ENCODE measurements at regions not wholly inside any gene's neighbourhood (a gene's known extent, or its start where the extent isn't known, plus 50 kb on each side); places are given as distances from the start of the nearest gene placed in this dataset.

DNA sequence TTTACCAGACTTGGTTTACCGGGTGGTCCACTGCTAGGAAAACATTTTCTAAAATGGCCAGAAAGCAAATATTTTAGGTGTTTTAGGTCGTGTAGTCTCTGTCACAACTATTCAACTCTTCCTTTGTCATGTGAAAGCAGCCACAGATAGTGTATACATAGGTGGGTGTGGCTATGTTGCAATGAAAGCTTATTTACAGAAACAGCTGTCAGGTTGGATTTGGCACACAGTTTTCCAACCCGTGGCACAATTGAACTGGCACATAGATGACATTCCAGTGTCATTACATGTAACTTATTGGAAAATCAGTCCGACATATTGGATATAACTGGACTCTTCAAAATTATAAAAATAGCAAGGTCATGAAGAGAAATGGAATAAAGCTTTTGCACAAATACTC lies 68.9 kb upstream of the KCNQ5 start:
- no peaks in the 10 kb centered on the region for H3K36me3 ChIP-seq (ENCODE audit: control insufficient read depth in 2 of 3, insufficient read depth in 3 of 3, low read length in 3 of 3)
- H3K9me3 ChIP-seq (ENCODE audit: control insufficient read depth in 2 of 3, insufficient read depth in 1 of 3, low read length in 3 of 3), result no peaks in the 10 kb centered on the region
- intact Hi-C loops (cut with DNase I), result no loop called here
- H3K9ac ChIP-seq (ENCODE audit: low read length in 3 of 3), result no peak overlapping the region
- no peak overlapping the region for H3K27ac ChIP-seq (ENCODE audit: low read depth in 2 of 2, low read length in 2 of 2)
- H3K4me3 ChIP-seq (ENCODE audit: low read length in 3 of 3), result no peak overlapping the region
- DNase-seq (no peak), FAIRE-seq (no peak)
- TF ChIP-seq, protein P1, sequence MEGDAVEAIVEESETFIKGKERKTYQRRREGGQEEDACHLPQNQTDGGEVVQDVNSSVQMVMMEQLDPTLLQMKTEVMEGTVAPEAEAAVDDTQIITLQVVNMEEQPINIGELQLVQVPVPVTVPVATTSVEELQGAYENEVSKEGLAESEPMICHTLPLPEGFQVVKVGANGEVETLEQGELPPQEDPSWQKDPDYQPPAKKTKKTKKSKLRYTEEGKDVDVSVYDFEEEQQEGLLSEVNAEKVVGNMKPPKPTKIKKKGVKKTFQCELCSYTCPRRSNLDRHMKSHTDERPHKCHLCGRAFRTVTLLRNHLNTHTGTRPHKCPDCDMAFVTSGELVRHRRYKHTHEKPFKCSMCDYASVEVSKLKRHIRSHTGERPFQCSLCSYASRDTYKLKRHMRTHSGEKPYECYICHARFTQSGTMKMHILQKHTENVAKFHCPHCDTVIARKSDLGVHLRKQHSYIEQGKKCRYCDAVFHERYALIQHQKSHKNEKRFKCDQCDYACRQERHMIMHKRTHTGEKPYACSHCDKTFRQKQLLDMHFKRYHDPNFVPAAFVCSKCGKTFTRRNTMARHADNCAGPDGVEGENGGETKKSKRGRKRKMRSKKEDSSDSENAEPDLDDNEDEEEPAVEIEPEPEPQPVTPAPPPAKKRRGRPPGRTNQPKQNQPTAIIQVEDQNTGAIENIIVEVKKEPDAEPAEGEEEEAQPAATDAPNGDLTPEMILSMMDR (IDR thresholded peaks at IDR 0.05; ENCODE audit: borderline replicate concordance, extremely low read depth, insufficient read depth), result no peak
- H3K27me3 ChIP-seq (ENCODE audit: control insufficient read depth, insufficient read depth, low read length), result no peaks in the 10 kb centered on the region
- no peaks in the 10 kb centered on the region for H3K4me1 ChIP-seq (ENCODE audit: control insufficient read depth in 2 of 3, insufficient read depth in 2 of 3, low read depth in 1 of 3, low read length in 3 of 3)

DNA sequence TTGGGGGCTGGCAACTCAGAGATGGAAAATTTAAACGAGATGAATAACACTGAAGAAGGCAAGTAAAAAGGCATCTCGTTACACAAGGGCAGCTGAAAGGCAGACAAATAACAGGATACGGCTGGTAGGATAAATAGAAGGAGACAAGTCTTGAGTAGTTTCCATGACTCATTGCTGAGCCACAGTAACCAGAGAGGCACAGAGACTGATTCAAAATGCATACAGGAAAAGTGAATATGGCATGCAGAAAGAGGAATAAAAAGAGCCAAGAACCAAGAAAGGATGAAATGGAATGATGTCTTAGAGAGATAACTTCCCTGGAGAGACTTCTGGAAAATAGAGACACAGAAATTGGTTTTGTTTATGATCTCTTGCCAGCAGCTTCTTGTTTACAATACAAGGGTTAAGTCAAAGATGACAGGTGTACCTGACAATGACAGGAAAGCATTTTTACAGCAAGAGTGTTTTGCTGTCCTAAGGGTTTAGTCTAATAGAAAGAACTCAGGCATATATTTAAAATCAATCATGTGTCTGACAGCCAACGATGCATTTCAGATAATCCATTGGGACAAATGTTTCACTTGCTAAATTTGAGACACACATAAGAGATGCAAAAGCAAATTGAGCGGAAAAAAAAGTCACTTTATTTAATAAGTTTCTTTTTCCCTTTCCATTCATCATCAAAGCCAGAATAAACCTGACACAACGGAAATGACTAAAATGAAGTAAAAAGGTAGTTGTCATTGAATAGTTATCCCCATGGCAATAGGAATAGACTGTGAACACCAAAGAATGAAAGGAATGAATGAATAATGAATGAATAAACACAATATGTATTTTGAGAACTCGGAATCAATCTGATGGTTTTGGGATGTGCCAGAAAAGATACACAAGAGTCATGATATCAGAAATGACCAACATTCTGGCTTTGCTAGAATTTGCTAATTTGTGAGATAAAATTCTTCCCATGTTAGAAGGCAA lies 68.0 kb upstream of the KCNQ5 start:
- H3K27ac ChIP-seq (ENCODE audit: low read depth in 2 of 2, low read length in 2 of 2), result no peak overlapping the region
- no peak overlapping the region for H3K4me3 ChIP-seq (ENCODE audit: low read length in 3 of 3)
- DNase-seq, result no peak
- H3K36me3 ChIP-seq (ENCODE audit: control insufficient read depth in 2 of 3, insufficient read depth in 3 of 3, low read length in 3 of 3), result no peaks in the 10 kb centered on the region
- H3K27me3 ChIP-seq (ENCODE audit: control insufficient read depth, insufficient read depth, low read length), result no peaks in the 10 kb centered on the region
- TF ChIP-seq, protein P1 (IDR thresholded peaks at IDR 0.05; ENCODE audit: borderline replicate concordance, extremely low read depth, insufficient read depth), result no peak
- no peak for FAIRE-seq
- H3K4me1 ChIP-seq (ENCODE audit: control insufficient read depth in 2 of 3, insufficient read depth in 2 of 3, low read depth in 1 of 3, low read length in 3 of 3), result no peaks in the 10 kb centered on the region
- intact Hi-C loops (cut with DNase I), result no loop called here
- H3K9ac ChIP-seq (ENCODE audit: low read length in 3 of 3), result no peak overlapping the region
- H3K9me3 ChIP-seq (ENCODE audit: control insufficient read depth in 2 of 3, insufficient read depth in 1 of 3, low read length in 3 of 3), result no peaks in the 10 kb centered on the region

DNA sequence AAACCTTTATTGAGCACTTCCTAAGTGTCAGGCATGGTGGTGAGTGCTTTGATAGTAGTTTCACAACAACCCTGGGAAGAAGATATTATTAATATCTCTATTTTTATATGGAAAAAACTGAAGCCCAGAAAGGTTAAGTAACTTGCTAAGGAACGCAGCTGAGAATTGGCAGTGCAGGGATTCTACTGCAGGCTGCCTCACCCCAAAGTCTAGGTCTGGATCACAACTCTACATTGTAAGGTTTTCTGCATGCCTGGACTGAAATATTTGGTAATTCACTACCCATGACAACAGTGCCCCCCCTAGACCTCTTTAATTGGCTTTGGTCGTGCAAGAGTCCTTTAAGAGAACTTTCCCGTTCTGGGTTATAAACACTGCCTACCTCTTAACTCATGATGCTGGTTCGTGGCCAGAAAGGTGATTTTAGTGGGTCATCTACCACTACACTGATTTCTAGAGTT lies 67.1 kb upstream of the KCNQ5 start:
- TF ChIP-seq, protein P1 (IDR thresholded peaks at IDR 0.05; ENCODE audit: borderline replicate concordance, extremely low read depth, insufficient read depth), result no peak
- H3K9ac ChIP-seq (ENCODE audit: low read length in 3 of 3), result no peak overlapping the region
- FAIRE-seq (no peak), DNase-seq (peak in 2 of 5 donors; percentile 1 to 2)
- intact Hi-C loops (cut with DNase I), result no loop called here
- H3K4me1 ChIP-seq (ENCODE audit: control insufficient read depth in 2 of 3, insufficient read depth in 2 of 3, low read depth in 1 of 3, low read length in 3 of 3), result no peaks in the 10 kb centered on the region
- H3K36me3 ChIP-seq (ENCODE audit: control insufficient read depth in 2 of 3, insufficient read depth in 3 of 3, low read length in 3 of 3), result no peaks in the 10 kb centered on the region
- H3K4me3 ChIP-seq (ENCODE audit: low read length in 3 of 3), result no peak overlapping the region
- no peaks in the 10 kb centered on the region for H3K9me3 ChIP-seq (ENCODE audit: control insufficient read depth in 2 of 3, insufficient read depth in 1 of 3, low read length in 3 of 3)
- H3K27ac ChIP-seq (ENCODE audit: low read depth in 2 of 2, low read length in 2 of 2), result no peak overlapping the region
- H3K27me3 ChIP-seq (ENCODE audit: control insufficient read depth, insufficient read depth, low read length), result no peaks in the 10 kb centered on the region

Data from kidney (tissue), 13 donors.